ENCODE measurements at regions not wholly inside any gene's neighbourhood (a gene's known extent, or its start where the extent isn't known, plus 50 kb on each side); places are given as distances from the start of the nearest gene placed in this dataset.
"Not testable (repeated sequence)": the region's sequence is repeated elsewhere in the genome, so short reads cannot be mapped to it uniquely, and the experiment has no call there.

DNA sequence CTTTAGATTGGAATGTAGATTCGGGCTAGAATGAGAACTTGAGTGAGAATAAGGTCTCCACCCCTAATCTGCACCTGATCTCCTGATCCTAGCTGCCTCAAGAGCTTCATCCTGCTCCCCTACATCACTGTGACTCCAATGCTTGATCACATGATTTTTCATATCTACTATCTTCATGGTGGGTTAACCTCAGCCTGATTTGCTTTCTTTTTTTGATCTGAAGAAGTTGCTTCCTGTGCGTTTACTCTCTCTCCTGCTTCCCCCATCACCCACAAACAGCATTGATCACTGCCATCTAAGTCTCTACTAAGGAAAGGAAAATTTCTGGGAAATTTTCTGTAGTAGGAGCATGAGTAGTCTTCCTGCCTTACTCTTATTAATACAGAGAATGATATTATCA lies 1542.1 kb upstream of the SLC10A2 start:
- CTCF ChIA-PET: no interaction called here
- POLR2A ChIA-PET: no interaction called here
- H4K20me1 ChIP-seq (ENCODE audit: insufficient read depth): no peaks in the 10 kb centered on the region

GRCh38 chr13:104605435-104605834 lies 1539.2 kb upstream of the SLC10A2 start:
- intact Hi-C loops (cut with micrococcal nuclease); H3K79me2 ChIP-seq (ENCODE audit: insufficient read depth, low read length); RAD21 ChIA-PET (ENCODE audit: low non-redundant PET in 1 of 2, low total read pairs in 2 of 2, uncharacterized antibody in 2 of 2, unreplicated experiment in 2 of 2); POLR2A ChIA-PET; H3K9me3 ChIP-seq (ENCODE audit: control insufficient read depth in 1 of 2, insufficient read depth in 1 of 2, low read depth in 1 of 2, low read length in 2 of 2); H3K27ac ChIP-seq (ENCODE audit: low read depth, low read length); H3K4me1 ChIP-seq (ENCODE audit: control insufficient read depth in 1 of 2, insufficient read depth in 2 of 2, low read length in 2 of 2); CTCF ChIA-PET; H3K27me3 ChIP-seq (ENCODE audit: insufficient read depth, low read length); H3K4me2 ChIP-seq (ENCODE audit: low read length); ATAC-seq; DNase-seq (ENCODE audit: low read depth, low spot score); H3K9me2 ChIP-seq (ENCODE audit: insufficient read depth); H3K4me3 ChIP-seq (replicated peaks in 1 of 2; ENCODE audit: low read depth in 1 of 2, low read length in 2 of 2); H2AFZ ChIP-seq (ENCODE audit: low read depth, low read length, poor library complexity, severe bottlenecking); H3K36me3 ChIP-seq (ENCODE audit: control insufficient read depth in 1 of 2, insufficient read depth in 2 of 2, low read length in 2 of 2); BruUV-seq (replicated peaks); H4K20me1 ChIP-seq (ENCODE audit: insufficient read depth); H3K9ac ChIP-seq (ENCODE audit: low read length): not testable (repeated sequence)

More for the DNA sequence above, 1542.1 kb upstream of the SLC10A2 start:
- Histone ChIP-seq H3K9ac (ENCODE audit: low read length) (no peak overlapping the region), H3K36me3 (ENCODE audit: control insufficient read depth in 1 of 2, insufficient read depth in 2 of 2, low read length in 2 of 2) (no peaks in the 10 kb centered on the region), H3K27me3 (ENCODE audit: insufficient read depth, low read length) (no peaks in the 10 kb centered on the region), H3K9me2 (ENCODE audit: insufficient read depth) (no peaks in the 10 kb centered on the region), H3K4me2 (ENCODE audit: low read length) (no peak overlapping the region), H3K9me3 (ENCODE audit: control insufficient read depth in 1 of 2, insufficient read depth in 1 of 2, low read depth in 1 of 2, low read length in 2 of 2) (no peaks in the 10 kb centered on the region), H2AFZ (ENCODE audit: low read depth, low read length, poor library complexity, severe bottlenecking) (no peak overlapping the region), H3K79me2 (ENCODE audit: insufficient read depth, low read length) (no peaks in the 10 kb centered on the region), H3K4me1 (ENCODE audit: control insufficient read depth in 1 of 2, insufficient read depth in 2 of 2, low read length in 2 of 2) (no peaks in the 10 kb centered on the region), H3K27ac (ENCODE audit: low read depth, low read length) (no peak overlapping the region), H3K4me3 (replicated peaks in 1 of 2; ENCODE audit: low read depth in 1 of 2, low read length in 2 of 2) (no peak overlapping the region)
- ATAC-seq: no peak
- intact Hi-C loops (cut with micrococcal nuclease): no loop called here
- no peak for TF ChIP-seq POLR2AphosphoS5 (IDR thresholded peaks at IDR 0.05; ENCODE audit: low read depth, low read length)
- no peak for TF ChIP-seq YY1 (IDR thresholded peaks at IDR 0.05; ENCODE audit: extremely low read depth, insufficient replicate concordance, low read depth, low read length)
- TF ChIP-seq POLR2A (IDR thresholded peaks at IDR 0.05; ENCODE audit: borderline replicate concordance, extremely low read depth, insufficient read depth, insufficient read length): no peak
- DNase-seq (ENCODE audit: low read depth, low spot score): no peak
- BruUV-seq (replicated peaks): no TSS peak
- RAD21 ChIA-PET (ENCODE audit: low non-redundant PET in 1 of 2, low total read pairs in 2 of 2, uncharacterized antibody in 2 of 2, unreplicated experiment in 2 of 2): no interaction called here

Data from HCT116 (cell line).